GM18867 (cell line): ENCODE measurements at regions not wholly inside any gene's neighbourhood (a gene's known extent, or its start where the extent isn't known, plus 50 kb on each side); places are given as distances from the start of the nearest gene placed in this dataset.
"Not testable (repeated sequence)": the region's sequence is repeated elsewhere in the genome, so short reads cannot be mapped to it uniquely, and the experiment has no call there.

Experiments
- ATAC-seq: cut with Tn5 transposase; IDR thresholded peaks from one replicate; pipeline ENCODE4 v1.9.1; 2021; ENCODE audit warnings: mild to moderate bottlenecking, moderate library complexity; ENCODE audit not compliant: unreplicated experiment

GRCh38 chr2:171266102-171266501, 105.4 kb upstream of the TLK1 start:
- ATAC-seq = no peak

DNA sequence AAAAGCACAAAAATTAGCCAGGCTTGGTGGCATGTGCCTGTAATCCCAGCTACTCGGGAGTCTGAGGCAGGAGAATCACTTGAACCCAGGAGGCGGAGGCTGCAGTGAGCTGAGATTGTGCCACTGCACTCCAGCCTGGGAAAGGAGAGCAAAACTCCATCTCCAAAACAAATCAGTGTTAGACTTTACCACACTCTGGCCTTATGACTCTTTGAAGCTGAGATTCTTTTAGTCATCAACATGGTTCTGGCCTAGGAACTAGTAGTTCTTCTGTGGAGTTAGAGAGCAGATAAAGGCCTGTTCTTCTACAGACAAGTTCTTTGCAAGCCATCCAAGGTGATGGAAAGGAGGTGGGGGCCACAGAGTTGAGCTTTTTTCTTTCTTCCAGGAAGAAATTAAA, 100.8 kb upstream of the TLK1 start:
- ATAC-seq = not testable (repeated sequence)

DNA sequence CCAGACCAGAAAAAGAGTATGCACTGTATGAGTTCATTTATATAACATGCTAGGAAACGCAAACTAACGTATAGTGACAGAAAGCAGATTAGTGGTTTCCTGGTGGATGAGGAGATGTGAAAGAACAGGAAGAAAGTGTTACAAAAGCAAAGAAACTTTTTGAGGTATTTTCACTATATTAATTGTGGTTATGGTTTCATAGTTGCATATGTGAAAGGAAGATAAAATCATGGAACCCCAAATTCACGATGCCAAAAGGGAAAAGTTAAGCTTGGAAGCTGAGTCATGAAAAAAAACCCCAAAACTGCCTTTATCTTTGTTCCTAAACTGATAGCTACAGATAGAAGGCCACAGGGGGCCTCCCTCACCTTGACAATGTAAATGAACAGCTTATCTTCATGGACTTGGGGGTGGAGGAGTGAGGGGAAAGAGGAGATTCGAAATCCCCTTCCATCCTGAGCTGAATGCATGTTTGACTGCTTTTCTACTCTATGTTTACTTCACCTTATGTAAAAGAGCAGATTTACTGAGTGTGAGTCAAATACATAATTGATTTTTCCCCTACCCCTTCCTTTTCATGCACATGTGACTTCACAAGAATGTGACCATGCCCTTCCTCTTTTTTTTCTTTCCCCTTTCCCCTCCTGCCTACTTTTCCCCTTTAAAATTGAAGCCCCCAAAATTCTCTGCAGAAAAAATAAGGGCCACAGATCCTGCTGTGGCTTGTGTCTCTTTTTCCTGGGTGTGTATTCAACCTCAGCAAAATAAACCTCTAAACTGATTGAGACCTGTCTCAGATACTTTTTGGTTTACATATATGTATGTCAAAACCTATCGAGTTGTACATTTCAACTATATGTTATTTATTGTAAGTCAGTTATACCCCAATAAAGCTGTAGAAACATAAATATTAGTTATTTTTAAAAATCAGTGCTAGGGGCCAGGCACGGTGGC, 100.1 kb upstream of the TLK1 start:
- ATAC-seq = no peak

DNA sequence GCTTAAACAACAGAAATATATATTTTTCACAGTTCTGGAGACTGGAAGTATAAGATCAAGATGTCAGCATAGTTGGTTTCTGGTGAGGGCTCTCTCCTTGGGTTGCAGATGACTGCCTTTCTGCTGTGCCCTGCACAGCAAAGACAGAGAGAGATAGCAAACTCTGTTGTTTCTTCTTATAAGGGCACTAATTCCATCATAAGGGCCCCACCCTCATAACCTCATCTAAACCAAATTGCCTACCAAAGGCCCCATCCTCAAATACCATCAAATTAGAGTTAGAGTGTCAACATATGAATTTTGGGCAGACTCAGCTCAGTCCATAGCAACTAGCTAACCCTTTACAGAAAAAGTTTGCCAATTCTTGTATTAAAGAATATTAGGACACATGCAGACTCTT, 94.0 kb upstream of the TLK1 start:
- no peak for ATAC-seq

DNA sequence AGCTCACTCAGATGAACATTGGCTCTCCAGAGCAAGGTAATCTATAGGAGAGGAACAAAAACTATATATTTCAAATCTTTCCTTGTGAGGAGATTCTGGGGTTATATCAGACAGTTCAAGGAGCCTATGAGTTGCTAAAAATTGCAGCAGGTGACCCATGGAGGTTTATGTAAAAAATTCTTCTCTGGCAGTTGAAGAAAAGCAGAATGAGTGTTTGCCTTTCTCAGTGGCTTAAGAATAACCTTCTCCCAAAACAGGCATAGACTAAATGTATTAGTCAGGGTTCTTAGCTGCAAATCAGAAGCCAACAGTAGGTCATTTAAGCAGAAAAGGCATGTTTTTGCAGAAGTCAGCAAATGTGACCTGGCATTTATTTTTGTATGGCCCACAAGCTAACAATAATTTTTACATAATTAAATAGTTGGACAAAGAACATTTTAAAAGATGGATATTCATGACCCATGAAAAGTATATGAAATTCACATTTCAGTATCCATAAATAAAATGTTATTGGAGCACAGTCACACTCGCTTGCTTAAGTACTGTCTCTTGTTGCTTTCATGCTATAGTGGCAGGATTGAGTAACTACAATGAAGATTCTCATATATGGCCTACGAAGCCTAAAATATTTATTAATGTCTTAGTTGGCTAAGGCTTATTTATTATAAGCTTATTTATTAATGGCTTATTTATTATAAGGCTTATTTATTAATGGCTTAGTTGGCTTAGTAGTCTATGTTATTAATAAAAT, 93.4 kb upstream of the TLK1 start:
- ATAC-seq = no peak

GRCh38 chr2:171253279-171253678, 92.6 kb upstream of the TLK1 start:
- ATAC-seq = no peak

DNA sequence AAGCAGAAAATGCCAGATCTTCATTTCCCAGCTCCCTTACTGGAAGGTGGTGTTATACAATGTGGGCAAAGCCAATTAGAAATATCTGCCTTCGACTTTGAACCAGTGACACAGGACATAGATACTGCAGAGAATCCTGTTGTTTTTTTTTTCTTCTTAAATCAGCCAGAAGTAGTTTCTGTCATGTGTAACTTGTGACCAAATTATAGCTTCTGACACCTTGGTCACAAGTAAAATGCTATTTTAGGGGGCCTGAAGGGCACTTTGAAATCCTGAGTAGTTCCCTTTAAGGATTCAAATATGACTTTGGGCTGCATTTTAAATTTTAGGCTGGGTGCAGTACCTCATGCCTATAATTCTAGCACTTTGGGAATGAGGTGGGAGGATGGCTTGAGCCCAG, 89.0 kb upstream of the TLK1 start:
- ATAC-seq = no peak

GRCh38 chr2:171247741-171248662, 87.3 kb upstream of the TLK1 start:
- peak; percentile 53 for ATAC-seq

DNA sequence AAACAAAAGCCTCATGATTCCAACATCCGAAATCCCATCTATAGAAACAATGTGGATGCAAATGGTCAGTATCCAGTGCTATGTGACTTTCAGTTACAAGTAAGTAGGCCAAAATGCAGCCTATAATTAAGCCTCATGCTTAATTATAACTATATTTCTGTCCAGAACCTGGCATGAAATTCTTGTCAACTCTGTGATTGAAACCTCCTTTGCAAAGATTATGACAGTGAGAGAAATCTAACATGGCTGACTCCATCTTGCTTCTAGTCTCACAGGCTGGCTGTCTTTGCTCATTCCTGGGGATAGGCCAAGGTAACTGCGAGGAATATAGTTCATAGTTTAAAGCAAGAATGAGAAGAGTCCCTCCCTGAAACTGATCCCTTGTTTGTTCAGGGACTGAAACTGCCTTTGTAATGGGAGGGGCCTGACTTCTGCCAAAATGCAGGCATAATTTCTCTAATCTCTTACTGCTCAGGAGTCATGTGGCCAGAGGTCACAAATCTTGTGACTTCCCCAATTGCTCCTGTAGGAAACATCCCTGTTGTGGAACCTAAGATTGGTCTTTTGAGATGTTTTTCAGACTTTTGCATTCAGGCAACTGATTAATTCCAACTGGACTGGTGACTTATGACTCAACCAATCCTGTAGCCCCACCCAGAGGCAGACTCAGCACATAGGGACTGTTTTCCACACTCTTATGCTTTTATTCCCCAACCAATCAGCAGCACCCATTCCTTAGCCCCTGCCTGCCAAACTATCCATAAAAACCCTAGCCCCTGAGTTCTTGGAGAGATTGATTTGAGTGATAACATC, 84.5 kb upstream of the TLK1 start:
- ATAC-seq = no peak

DNA sequence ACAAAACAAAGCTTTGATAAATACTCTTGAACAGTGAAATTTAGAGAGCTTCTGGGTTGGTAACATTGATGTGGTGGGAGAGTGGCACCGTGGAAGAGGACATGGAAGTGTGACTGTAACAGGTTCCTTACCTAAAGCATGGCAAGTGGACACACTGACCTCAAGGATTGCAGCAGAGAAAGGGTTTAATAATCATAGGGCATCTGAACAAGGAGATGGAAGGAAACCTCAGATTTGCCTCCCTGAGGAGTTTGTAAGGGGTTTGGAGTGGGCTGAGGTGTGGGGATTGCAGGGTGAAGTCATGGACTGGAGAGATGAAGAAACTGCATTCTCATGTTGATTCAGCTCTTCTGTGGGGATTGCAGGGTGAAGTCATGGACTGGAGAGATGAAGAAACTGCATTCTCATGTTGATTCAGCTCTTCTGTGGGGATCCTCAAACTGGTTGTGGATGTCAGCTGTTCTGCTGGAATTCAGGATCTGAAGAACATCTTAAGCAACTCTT, 83.8 kb upstream of the TLK1 start:
- ATAC-seq = no peak

DNA sequence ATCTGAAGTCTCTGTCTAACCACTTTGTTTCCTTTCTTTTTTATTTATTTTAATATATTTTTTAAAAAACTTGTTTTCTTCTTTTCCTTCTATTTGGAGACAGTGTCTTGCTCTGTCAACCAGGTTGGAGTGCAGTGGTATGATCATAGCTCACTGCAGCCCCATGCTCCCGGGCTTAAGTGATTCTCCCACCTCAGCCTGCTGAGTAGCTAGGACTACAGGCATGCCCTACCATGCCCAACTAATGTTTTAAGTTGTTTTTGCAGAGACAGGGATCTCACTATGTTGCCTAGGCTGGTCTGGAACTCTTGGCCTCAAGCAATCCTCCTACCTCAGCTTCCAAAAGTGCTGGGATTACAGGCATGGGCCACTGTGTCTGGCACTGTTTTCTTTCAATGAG, 81.1 kb upstream of the TLK1 start:
- no peak for ATAC-seq

DNA sequence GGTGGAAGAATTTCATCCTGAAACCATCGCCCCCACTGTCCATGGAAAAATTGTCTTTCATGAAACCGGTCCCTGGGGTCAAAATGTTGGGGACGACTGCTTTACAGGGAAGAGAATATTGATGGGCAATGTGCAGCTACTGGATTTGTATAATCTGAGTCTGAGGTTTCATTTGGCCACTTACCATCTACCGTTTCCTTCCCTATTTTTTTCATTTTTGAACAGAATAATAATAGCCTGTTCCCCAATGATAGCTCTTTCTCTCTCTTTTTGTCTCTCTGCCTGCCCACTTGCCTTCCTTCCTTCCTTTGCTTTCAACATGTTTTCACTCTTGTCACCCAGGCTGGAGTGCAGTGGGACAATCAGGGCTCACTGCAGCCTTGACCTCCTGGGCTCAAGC, 78.3 kb upstream of the TLK1 start:
- ATAC-seq = no peak

DNA sequence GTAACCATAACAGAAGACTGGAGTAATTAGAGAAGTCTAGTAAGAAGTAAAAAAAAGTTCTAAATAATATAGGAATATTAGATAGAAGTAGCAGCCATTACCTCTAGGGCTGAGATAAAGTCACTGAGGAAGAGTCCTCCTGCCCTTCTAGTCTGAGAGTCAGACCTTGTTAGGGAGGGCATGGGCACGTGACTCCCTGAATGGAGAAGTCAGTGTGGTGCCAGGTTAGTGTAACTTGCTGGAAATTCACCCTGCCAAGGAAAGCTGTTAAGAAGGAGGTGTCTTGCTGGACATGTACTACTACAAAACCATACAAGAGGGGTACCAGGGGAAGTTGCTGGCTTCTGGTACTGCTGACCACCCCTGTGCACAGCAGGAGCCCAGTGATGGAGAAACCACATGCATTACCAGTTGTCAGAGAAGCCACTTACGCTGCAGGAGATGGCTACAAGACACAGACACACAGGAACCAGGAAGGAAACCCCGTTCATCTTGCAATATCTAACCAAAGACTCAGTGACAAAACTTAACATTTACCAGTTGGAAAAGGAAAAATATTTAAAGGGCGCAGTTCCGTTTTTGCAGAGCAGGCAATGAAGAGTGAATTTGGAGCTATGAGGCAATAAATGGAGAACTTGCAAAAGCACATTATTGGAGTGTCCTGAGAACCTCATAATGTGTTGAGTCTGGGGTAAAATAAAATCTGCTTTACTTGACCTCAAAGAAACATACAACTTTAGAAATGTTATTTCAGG, 77.2 kb upstream of the TLK1 start:
- ATAC-seq = no peak

DNA sequence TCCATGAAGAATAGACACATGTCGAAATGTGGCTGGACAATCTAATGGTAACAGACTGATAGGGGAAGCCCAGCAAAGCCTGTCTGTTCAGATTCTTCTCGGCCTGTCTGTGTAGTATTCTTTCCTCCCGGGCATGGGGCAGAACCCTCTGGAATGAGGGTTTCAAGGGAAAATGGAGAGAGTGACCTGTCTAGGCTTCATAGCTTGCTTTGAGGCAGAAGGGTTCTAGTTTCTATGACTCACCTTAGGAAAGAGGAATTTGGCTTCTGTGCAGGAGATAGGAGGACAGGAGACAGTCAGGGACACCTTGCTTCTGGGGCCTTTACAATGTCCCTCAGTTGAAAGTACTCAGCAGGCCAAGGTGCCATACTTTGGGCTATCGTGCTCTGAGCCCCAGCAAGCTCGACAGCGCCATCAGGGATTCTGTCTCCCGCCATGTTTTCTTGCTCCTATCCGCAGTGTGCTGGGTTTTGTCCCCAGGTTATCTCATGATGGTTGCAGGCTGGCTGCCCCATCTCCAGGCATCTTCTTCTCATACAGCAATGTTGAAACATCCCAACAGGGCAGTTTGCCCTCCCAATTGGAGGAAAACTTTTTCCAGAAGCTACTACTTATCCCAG, 74.7 kb upstream of the TLK1 start:
- no peak for ATAC-seq

- no peak for ATAC-seq
Observed at GRCh38 chr2:171230176-171230575, 69.5 kb upstream of the TLK1 start.

GRCh38 chr2:171228826-171229225, 68.1 kb upstream of the TLK1 start:
- ATAC-seq = no peak

DNA sequence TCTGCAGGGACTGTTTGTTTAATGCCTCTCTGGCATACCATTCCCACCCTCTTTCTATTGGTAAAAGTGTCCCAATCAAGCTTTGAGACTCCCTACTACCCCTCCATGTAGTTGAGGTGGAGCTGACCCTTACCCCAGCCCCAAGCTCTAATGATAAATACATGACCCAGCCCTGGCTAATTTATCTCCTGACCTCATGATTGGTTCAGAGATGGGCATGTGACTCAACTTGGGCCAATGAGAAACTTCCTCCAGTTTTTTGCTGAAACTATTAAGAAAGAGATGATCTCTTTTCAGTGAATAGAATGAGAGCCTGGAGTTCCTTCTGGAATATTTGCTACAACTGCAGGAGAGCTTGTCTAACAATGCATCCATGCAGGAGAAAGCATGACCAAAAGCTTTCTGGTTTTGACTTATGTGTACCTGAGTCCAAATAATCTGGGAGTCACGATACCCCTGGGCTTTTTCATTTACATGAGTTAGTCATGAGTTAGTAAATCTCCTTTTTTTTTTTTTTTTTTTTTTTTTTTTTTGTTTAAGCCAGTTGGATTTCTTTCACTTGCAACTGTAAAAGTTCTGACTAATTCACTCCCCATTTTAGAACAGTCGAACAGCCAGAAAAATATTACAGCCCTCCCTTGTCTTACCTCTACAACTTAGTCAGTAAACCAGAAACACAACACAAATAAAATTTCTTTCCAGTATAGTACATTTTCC, 66.5 kb upstream of the TLK1 start:
- ATAC-seq = no peak

GRCh38 chr2:171226461-171226860, 65.8 kb upstream of the TLK1 start:
- no peak for ATAC-seq
